GM12872 (cell line): ENCODE measurements at regions not wholly inside any gene's neighbourhood (a gene's known extent, or its start where the extent isn't known, plus 50 kb on each side); places are given as distances from the start of the nearest gene placed in this dataset.

Source experiments
- CTCF ChIP-seq: IDR thresholded peaks from 3 replicates; pipeline ENCODE4 v1.5.1; 2011; ENCODE audit warnings: low read depth, mild to moderate bottlenecking, low read length, moderate library complexity; ENCODE audit not compliant: insufficient read depth

DNA sequence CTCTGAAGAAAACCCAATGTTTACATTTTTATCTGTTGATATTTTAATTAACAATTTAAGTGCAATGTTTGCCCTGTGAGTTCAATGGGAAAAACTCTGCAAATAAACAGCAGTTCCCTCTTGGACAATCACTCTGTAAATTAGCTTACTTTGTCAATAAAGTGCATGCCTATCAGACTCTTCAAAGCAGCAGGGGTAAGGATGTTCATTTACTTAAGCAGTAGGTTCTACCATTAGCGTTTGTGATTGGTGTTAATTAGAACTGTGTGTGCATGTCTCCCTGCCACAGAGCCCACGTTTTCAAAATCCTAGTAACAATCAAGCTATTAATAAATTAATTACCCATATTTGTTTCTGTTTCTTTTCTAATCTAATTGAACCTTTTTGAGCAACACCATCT lies 1921.6 kb upstream of the WWC1 start:
- TF ChIP-seq CTCF: no peak

DNA sequence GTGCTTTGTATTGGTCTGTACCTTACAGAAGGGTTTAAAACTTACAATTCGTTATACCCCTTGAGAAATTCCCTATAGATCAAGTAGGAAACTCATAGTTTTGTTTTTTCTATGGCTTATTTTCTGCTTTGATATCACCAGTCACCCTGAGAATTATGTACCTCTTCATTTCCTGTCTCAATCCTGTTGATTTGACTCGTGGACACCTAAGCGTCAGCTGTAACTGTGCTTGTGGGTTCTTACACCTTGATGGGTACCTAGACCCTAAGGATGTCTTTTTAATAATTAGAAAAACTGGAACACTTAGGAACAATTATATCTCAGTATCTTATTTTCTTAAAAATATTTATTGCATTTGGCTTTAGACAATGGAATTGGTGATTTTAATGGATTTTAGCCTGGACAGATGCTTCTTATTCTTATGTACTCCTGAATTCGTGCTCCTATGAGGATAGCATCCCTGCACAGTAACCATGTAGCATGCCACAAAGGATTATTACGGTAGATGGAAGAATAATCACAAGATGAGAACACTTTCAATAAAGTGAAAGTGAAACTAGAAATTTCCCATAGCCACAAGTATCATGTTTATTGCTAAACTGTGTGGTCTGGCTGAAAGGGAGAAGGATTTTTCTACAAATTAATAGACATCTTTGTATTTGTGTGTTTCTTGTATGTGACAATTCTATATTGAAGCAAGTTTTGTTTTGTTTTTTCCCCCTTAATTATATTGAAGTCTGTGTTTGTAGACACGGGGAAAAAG lies 1920.3 kb upstream of the WWC1 start:
- TF ChIP-seq CTCF: no peak

GRCh38 chr5:166373817-166374216 lies 1917.6 kb upstream of the WWC1 start:
- TF ChIP-seq CTCF: no peak

DNA sequence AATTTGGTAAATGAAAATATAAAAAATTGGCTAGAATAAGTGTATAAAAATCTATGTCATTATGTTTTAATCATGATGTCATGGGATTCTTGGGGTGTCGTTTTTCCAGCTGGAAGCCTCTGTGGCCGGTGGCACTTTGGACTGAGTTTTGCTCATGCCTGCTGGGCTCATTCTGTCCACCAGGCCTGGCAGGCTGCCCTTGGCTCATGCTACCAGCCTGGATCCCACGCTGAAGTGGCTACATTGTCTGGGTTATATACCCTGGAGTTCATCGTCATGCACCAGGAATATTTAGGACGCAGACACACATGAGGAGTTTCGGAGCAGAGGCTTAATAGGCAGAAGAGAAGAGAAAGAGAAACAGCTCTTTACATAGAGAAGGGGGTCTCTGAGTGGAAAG lies 1913.7 kb upstream of the WWC1 start:
- no peak for TF ChIP-seq CTCF

GRCh38 chr5:166379517-166379916 lies 1911.9 kb upstream of the WWC1 start:
- no peak for TF ChIP-seq CTCF

GRCh38 chr5:166382031-166382430 lies 1909.4 kb upstream of the WWC1 start:
- no peak for TF ChIP-seq CTCF

GRCh38 chr5:166398131-166398530 lies 1893.3 kb upstream of the WWC1 start:
- no peak for TF ChIP-seq CTCF
